PFSK-1 (cell line): ENCODE measurements at regions not wholly inside any gene's neighbourhood (a gene's known extent, or its start where the extent isn't known, plus 50 kb on each side); places are given as distances from the start of the nearest gene placed in this dataset.
A peak's percentile ranks its signal among the peaks of the same experiment; 100 is the strongest.

Source experiments
- FOXP2 ChIP-seq: optimal IDR thresholded peaks from 2 replicates; pipeline ENCODE3; 2011; ENCODE audit warnings: borderline replicate concordance, control low read depth, inconsistent platforms; ENCODE audit not compliant: insufficient read depth; ENCODE audit errors: extremely low read length, extremely low read depth
- POLR2AphosphoS5 ChIP-seq: IDR thresholded peaks from 2 replicates; pipeline ENCODE4 v1.6.1; 2012; ENCODE audit warnings: low read depth, mild to moderate bottlenecking, control low read depth, low read length, moderate library complexity
- SIN3A ChIP-seq: IDR thresholded peaks from 2 replicates; pipeline ENCODE4 v1.6.1; 2012; ENCODE audit warnings: mild to moderate bottlenecking, low read length, moderate library complexity, borderline replicate concordance; ENCODE audit not compliant: insufficient read depth
- TAF1 ChIP-seq: IDR thresholded peaks from 2 replicates; pipeline ENCODE4 v1.6.1; 2012; ENCODE audit warnings: low read length, control low read depth, borderline replicate concordance; ENCODE audit not compliant: insufficient read depth
- TF ChIP-seq, protein P1 (sequence below), 2 experiments: IDR thresholded peaks; 2 replicates each; pipeline versions ENCODE4 v1.6.1 to v1.8.0; 2011 to 2012; ENCODE audit warnings: low read depth in 2 of 2, low read length in 2 of 2, control low read depth in 1 of 2, inconsistent platforms in 1 of 2, mild to moderate bottlenecking in 1 of 2, moderate library complexity in 1 of 2; ENCODE audit not compliant: insufficient read depth in 1 of 2

DNA sequence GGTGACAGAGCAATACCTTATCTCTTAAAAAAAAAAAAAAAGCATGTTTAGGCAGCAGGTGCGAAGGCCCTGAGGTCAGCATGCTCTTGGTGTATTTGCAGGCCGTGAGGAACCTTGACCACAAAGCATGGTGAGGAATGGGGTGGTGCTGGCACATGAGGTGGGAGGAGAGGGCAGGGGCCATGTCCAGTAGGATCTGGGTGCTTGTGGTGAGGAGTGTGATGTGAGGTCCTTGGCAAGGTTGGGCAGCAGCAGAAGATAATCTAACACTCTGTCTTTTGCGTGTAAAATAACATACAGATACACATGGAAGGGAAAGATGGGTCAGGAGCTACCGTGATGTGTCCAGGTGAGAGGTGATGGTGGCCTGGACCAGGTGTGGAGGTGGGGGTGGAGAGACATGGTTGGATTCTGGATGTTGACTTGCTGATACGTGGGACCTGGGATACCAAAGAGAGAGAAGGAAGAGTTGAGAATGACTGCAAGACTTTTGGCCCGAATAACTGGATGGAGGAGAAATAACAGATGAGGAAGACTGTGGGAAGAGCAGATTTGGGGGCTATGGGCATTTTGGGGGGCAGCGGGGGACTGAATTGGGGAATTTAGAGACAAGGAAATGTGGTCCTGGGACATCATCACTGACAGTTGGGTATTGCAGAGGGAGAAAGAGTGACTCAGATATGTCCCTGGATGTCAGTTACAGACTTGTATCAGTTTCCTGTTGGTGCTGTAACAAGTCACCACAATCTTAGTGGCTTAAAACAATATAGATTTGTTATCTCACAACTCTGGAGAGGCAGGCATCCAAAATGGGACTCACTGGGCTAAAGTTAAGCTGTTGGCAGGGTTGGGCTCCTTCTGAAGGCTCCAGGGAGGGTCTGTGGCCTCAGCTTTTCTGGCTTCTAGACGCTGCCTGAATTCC is 274.9 kb downstream of the HAPSTR1 start:
- TF ChIP-seq SIN3A, result no peak
- TF ChIP-seq, protein P1, sequence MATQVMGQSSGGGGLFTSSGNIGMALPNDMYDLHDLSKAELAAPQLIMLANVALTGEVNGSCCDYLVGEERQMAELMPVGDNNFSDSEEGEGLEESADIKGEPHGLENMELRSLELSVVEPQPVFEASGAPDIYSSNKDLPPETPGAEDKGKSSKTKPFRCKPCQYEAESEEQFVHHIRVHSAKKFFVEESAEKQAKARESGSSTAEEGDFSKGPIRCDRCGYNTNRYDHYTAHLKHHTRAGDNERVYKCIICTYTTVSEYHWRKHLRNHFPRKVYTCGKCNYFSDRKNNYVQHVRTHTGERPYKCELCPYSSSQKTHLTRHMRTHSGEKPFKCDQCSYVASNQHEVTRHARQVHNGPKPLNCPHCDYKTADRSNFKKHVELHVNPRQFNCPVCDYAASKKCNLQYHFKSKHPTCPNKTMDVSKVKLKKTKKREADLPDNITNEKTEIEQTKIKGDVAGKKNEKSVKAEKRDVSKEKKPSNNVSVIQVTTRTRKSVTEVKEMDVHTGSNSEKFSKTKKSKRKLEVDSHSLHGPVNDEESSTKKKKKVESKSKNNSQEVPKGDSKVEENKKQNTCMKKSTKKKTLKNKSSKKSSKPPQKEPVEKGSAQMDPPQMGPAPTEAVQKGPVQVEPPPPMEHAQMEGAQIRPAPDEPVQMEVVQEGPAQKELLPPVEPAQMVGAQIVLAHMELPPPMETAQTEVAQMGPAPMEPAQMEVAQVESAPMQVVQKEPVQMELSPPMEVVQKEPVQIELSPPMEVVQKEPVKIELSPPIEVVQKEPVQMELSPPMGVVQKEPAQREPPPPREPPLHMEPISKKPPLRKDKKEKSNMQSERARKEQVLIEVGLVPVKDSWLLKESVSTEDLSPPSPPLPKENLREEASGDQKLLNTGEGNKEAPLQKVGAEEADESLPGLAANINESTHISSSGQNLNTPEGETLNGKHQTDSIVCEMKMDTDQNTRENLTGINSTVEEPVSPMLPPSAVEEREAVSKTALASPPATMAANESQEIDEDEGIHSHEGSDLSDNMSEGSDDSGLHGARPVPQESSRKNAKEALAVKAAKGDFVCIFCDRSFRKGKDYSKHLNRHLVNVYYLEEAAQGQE (IDR thresholded peaks at IDR 0.05; ENCODE audit: insufficient read depth in 1 of 2, low read depth in 2 of 2, low read length in 2 of 2), result no peak

DNA sequence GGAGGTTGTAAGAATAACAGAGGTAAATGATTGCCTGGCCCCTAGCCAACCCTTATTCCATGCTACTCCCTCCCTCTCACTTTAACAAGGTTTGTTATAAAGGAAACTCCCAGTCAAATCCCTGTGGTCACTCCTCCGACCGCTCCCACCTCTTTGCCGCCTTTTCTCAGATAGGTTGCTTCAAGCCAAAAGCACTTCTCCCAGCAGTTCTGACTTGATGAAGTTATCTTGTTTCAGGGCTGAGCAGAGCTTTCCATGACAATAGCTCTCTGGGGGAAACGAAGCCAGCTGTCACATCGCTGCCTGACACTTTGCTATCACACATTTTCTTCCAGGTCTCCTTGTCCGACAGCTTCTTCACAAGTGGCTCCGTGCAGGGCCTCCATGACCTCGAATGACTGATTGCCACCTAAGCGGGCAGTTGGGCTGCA is 278.6 kb downstream of the HAPSTR1 start:
- TF ChIP-seq POLR2AphosphoS5, result no peak
- TF ChIP-seq SIN3A, result no peak
- no peak for TF ChIP-seq TAF1
- TF ChIP-seq, protein P1 (IDR thresholded peaks at IDR 0.05; ENCODE audit: insufficient read depth in 1 of 2, low read depth in 2 of 2, low read length in 2 of 2), result no peak
- TF ChIP-seq FOXP2, result no peak

DNA sequence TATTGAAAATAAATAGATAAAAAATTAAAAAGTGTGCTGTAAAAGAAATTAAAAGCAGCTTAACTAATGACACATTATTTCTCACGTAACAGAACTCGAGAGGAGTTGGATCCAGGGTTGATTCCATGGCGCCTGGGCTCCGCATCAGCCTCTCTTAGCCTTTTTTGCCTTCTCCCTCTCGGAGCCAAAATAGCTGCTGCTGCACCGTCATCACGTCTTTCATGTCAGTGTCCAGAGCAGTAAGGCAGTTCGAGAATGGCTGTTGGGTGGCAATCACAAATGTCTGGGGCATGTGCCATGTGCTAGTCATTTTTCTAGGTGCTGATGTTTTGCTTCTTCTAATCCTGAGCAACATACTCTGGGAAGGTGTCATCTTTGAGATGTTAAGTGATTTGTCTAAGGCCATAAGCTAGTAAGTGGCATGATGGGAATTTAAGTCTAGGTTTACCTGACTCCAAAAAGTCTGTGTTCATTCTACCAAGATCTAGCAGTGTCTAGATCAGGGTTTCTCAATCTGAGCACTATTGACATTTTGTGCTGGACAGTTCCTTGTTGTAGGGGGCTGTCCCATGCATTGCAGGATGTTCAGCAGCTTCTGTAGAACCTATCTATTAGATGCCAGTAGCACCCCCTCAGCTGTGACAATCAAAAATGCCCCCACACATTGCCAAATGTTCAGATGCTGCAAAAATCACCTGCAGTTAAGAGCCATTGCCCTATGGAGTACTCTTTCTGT is 280.4 kb downstream of the HAPSTR1 start:
- TF ChIP-seq, protein P1 (IDR thresholded peaks at IDR 0.05; ENCODE audit: insufficient read depth in 1 of 2, low read depth in 2 of 2, low read length in 2 of 2), result peak; percentile 40 to 89; a peak in 3 of 4 replicates
- no peak for TF ChIP-seq SIN3A

DNA sequence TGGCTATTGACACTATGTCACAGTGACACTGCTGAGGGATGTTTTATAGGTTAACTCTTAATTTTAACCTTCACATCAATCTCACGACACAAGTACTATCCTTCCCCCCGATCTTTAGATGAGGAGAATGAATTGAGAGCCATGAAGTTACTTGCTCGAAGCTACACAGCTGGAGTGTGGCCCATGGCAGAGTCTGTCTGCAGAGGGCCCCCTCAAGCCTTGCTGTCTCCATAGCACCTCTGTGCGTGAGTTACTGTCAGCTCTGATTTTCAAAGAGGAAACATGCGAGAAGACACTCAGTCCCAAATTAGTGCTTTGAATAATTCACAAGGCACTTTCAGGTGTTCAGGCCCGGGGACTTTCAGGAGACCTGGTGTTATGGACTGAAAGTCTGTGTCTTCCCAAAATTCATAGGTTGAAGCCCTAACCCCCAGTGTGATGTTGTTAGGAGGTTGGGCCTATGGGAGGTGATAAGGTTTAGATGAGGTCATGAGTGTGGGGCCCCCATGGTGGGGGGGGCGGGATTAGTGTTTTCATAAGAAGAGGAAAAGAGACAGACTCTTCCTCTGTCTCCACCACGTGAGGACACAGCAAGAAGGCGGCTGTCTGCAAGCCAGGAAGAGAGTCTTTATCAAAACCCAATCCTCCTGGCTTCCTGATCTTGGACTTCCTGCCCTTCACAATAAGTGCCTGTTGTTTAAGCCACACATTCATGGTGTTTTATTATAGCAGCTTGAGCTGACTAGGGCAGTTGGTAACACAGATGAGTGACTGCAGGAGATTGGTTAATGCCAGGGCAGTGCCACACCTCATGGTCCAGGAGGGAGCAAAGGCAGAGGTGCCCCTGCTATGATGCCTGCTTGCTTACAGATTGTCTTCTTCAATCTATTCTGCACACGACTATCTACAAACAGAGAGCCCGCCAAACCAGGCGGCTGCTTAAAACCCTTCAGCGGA is 281.8 kb downstream of the HAPSTR1 start:
- TF ChIP-seq, protein P1 (IDR thresholded peaks at IDR 0.05; ENCODE audit: insufficient read depth in 1 of 2, low read depth in 2 of 2, low read length in 2 of 2), result no peak
- TF ChIP-seq POLR2AphosphoS5 (no peak), SIN3A (no peak), TAF1 (no peak), FOXP2 (no peak)
